H7 (cell line): ENCODE measurements at regions not wholly inside any gene's neighbourhood (a gene's known extent, or its start where the extent isn't known, plus 50 kb on each side); places are given as distances from the start of the nearest gene placed in this dataset.

ENCODE experiments used
- DNase-seq: peaks from one replicate; pipeline ENCODE4 v3.0.0; 2012
- H3K27me3 ChIP-seq: 2 replicates; pipeline ENCODE4 v1.6.0; 2011; ENCODE audit warnings: mild to moderate bottlenecking, low read length; ENCODE audit not compliant: control insufficient read depth, insufficient read depth
- H3K36me3 ChIP-seq: replicated peaks from 2 replicates; pipeline ENCODE4 v1.5.1; 2011; ENCODE audit warnings: low read length; ENCODE audit not compliant: control insufficient read depth, insufficient read depth
- H3K4me3 ChIP-seq: 2 replicates; pipeline ENCODE4 v1.5.1; 2011; ENCODE audit warnings: low read depth, mild to moderate bottlenecking, control low read depth, low read length, moderate library complexity; ENCODE audit not compliant: insufficient read depth

- no peaks in the 10 kb centered on the region for H3K27me3 ChIP-seq
- no peak overlapping the region for H3K4me3 ChIP-seq
- DNase-seq, result no peak
- H3K36me3 ChIP-seq, result no peaks in the 10 kb centered on the region
These were observed 183.3 kb downstream of the NSUN3 start for GRCh38 chr3:94246171-94246570.

- no peak overlapping the region for H3K4me3 ChIP-seq
These were observed 185.2 kb downstream of the NSUN3 start for GRCh38 chr3:94248042-94248441.

GRCh38 chr3:94249491-94250079 is 186.7 kb downstream of the NSUN3 start:
- H3K4me3 ChIP-seq, result no peak overlapping the region
- DNase-seq, result peak; percentile 38
- no peaks in the 10 kb centered on the region for H3K36me3 ChIP-seq
- no peaks in the 10 kb centered on the region for H3K27me3 ChIP-seq

More at GRCh38 chr3:94248042-94248441, 185.2 kb downstream of the NSUN3 start:
- H3K27me3 ChIP-seq, result no peaks in the 10 kb centered on the region
- no peak for DNase-seq
- H3K36me3 ChIP-seq, result no peaks in the 10 kb centered on the region

- no peak overlapping the region for H3K4me3 ChIP-seq
- no peak for DNase-seq
- H3K27me3 ChIP-seq, result no peaks in the 10 kb centered on the region
- no peaks in the 10 kb centered on the region for H3K36me3 ChIP-seq
These were observed 188.7 kb downstream of the NSUN3 start for GRCh38 chr3:94251566-94251965.

GRCh38 chr3:94252316-94252715 is 189.5 kb downstream of the NSUN3 start:
- no peaks in the 10 kb centered on the region for H3K27me3 ChIP-seq
- no peak for DNase-seq

GRCh38 chr3:94256888-94257813 is 194.3 kb downstream of the NSUN3 start:
- Histone ChIP-seq H3K36me3 (no peaks in the 10 kb centered on the region), H3K4me3 (no peak overlapping the region), H3K27me3 (no peaks in the 10 kb centered on the region)
- no peak for DNase-seq

More at GRCh38 chr3:94252316-94252715, 189.5 kb downstream of the NSUN3 start:
- H3K4me3 ChIP-seq, result no peak overlapping the region
- H3K36me3 ChIP-seq, result no peaks in the 10 kb centered on the region

GRCh38 chr3:94258851-94259250 is 196.0 kb downstream of the NSUN3 start:
- no peaks in the 10 kb centered on the region for H3K36me3 ChIP-seq
- H3K4me3 ChIP-seq, result no peak overlapping the region
- no peaks in the 10 kb centered on the region for H3K27me3 ChIP-seq
- no peak for DNase-seq

- no peak overlapping the region for H3K4me3 ChIP-seq
- no peaks in the 10 kb centered on the region for H3K36me3 ChIP-seq
- H3K27me3 ChIP-seq, result no peaks in the 10 kb centered on the region
- no peak for DNase-seq
These were observed 196.4 kb downstream of the NSUN3 start for GRCh38 chr3:94259291-94259690.

GRCh38 chr3:94269763-94270162 is 206.9 kb downstream of the NSUN3 start:
- H3K27me3 ChIP-seq, result no peaks in the 10 kb centered on the region
- H3K36me3 ChIP-seq, result no peaks in the 10 kb centered on the region
- no peak overlapping the region for H3K4me3 ChIP-seq
- no peak for DNase-seq

- Histone ChIP-seq H3K27me3 (no peaks in the 10 kb centered on the region), H3K36me3 (no peaks in the 10 kb centered on the region), H3K4me3 (no peak overlapping the region)
- DNase-seq, result no peak
These were observed 209.2 kb downstream of the NSUN3 start for GRCh38 chr3:94272016-94272415.

GRCh38 chr3:94280958-94281357 is 218.1 kb downstream of the NSUN3 start:
- Histone ChIP-seq H3K27me3 (no peaks in the 10 kb centered on the region), H3K36me3 (no peaks in the 10 kb centered on the region), H3K4me3 (no peak overlapping the region)
- no peak for DNase-seq

- Histone ChIP-seq H3K36me3 (no peaks in the 10 kb centered on the region), H3K4me3 (no peak overlapping the region), H3K27me3 (no peaks in the 10 kb centered on the region)
- DNase-seq, result no peak
These were observed 223.0 kb downstream of the NSUN3 start for GRCh38 chr3:94285872-94286271.

- peaks cover 3% of the 10 kb centered on the region; the same call in 1 of the 2 replicates for H3K27me3 ChIP-seq
- no peak overlapping the region for H3K4me3 ChIP-seq
- H3K36me3 ChIP-seq, result no peaks in the 10 kb centered on the region
- no peak for DNase-seq
These were observed 228.8 kb downstream of the NSUN3 start for GRCh38 chr3:94291686-94292085.

GRCh38 chr3:94292151-94292550 is 229.3 kb downstream of the NSUN3 start:
- Histone ChIP-seq H3K27me3 (peaks cover 3% of the 10 kb centered on the region; the same call in 1 of the 2 replicates), H3K36me3 (no peaks in the 10 kb centered on the region), H3K4me3 (no peak overlapping the region)
- DNase-seq, result no peak

- Histone ChIP-seq H3K27me3 (peaks cover 3% of the 10 kb centered on the region; the same call in 1 of the 2 replicates), H3K36me3 (no peaks in the 10 kb centered on the region), H3K4me3 (no peak overlapping the region)
- no peak for DNase-seq
These were observed 230.9 kb downstream of the NSUN3 start for GRCh38 chr3:94293793-94294195.
